Ramos (cell line): ENCODE measurements at regions not wholly inside any gene's neighbourhood (a gene's known extent, or its start where the extent isn't known, plus 50 kb on each side); places are given as distances from the start of the nearest gene placed in this dataset.

Experiments used
- in situ Hi-C: fragments of 300-500 bp; cut with MboI; formaldehyde crosslinking; loops from one replicate; pipeline ENCODE4 v1.14.3; 2022; ENCODE audit warnings: low sequenced_read_pairs; ENCODE audit not compliant: unreplicated experiment

DNA sequence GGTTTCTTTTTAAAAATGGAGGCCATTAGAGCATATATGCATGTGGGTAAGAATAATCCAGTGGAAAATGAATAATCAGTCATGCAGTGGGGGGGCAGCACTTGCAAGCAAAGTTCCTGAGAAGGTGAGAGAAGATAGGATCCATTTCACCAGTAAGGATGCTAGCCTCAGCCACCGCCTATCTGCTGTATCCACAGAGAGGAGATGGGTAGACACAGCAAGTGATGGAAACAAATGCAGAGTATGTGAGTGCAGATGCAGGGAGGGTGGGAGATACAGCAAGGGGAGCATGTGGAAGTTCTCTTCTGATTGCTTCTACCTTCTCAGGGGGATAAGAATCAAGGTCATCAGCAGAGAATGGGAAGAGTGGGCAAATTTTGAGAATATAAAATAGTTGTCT, 171.4 kb upstream of the PDE1C start:
- in situ Hi-C loops = no loop called here

DNA sequence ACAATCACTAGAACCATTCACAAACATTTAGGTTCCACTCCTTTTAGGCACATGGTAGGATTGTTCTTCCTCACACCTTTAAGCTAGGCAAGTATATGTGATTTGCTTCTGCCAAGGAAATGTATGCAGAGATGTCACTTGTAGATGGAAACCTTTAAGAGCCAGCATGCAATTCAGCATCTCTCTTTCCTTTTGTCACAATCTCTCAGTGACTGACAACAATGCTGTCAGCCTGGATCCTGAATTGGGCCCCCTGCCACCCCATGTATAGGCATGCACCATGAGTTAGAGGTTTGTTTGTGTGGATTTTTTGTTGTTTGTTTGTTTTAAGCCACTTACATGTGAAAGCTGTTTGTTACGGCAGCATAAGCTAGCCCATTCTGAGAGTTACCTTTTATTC, 169.6 kb upstream of the PDE1C start:
- in situ Hi-C loops = no loop called here

DNA sequence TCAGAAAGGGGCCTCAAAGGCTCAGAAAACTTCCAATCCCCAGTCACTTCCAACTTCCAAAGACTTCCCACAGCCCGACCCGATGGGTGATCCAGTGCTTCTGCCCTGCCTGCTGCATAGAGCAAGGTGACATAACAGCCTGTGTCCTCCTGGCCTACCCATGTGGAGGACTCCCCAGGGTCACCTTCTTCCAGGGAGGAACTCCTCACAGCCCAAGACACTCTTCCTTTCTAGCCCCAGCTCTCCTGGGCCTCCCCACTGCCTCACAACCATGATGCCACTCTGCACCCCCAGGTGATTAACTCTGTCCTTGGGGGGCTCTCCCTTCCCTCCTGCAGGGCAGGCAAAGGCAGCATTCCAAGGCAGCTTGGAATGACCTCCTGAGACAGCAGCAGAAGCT, 158.4 kb upstream of the PDE1C start:
- in situ Hi-C loops = no loop called here

DNA sequence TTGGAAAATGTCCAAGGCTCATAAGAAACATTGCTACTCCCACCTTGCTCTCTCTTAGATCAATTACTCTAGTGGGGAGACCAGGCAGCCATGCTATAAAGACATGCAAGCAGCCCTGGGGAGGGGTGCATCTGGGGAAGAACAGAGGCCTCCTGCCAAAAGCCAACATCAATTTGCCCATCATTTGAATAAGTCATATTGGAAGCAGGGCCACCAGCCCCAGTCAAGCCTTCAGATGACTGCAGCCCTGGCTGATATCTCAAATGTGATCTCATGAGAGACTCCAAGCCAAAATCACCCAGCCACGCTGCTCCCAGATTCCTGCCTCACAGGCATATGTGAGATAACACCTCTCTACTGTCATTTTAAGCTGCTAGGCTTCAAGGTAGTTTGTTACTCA, 157.5 kb upstream of the PDE1C start:
- in situ Hi-C loops = no loop called here

DNA sequence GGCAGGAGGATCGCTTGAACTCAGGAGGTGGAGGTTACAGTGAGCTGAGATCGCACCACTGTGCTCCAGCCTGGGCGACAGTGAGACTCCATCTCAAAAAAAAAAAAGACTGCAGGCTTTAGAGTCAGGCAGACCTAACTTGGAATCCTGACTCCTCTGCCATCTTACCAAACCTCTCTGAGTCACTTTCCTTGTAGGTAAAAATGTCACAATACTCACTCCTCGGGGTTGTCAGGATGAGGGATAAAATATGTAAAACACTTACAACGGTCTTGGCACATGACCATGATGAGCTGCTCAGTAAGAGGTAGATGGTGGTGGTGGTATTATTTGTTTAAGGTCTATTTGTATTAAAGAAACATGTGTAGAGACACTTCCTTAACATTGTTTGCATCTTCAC, 154.1 kb upstream of the PDE1C start:
- in situ Hi-C loops = no loop called here

DNA sequence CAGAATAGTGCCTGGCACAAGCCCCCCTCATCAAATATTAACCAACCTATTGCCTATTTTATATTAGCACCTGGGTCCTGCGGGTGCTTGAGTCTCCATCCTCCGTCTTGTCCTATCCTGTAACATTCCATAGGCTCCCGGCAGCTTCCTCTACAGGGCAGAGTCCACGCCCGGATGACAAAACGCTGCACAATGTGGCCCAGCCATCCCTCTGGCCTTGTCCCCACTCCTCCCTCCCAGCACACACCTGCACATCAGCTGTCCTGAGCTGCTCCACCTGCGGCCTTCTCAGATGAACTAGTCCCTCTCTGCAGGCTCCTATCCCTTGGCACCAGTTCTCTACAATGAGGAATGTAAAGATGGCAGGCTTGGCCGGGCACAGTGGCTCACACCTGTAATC, 153.5 kb upstream of the PDE1C start:
- in situ Hi-C loops = no loop called here

DNA sequence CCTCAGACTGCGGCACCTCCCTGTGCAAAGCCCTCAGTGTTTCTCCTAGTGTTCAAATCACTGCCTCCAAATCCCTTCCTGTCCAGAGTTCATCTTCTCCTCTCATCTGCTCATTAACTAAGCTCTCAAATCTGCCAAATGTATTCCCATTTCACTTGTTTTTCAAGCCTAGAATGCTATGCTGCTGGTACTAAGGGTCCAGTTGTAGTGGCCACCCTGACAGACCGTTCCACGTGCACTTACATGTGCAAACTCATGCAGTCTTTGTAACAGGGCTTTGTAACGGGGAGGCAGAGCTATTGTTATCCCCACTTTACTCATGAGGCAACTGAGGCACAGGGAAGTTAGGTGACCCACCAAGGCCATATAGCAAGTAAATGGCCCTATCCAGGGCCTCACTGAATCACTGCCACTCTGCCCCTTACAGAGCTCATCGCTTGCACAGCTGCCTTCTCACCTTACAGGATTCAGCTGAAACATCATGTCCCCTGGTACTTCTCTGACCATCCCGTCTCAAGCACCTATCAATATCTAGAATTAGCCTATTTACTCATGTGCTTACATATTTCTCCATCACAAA, 153.0 kb upstream of the PDE1C start:
- in situ Hi-C loops = no loop called here

DNA sequence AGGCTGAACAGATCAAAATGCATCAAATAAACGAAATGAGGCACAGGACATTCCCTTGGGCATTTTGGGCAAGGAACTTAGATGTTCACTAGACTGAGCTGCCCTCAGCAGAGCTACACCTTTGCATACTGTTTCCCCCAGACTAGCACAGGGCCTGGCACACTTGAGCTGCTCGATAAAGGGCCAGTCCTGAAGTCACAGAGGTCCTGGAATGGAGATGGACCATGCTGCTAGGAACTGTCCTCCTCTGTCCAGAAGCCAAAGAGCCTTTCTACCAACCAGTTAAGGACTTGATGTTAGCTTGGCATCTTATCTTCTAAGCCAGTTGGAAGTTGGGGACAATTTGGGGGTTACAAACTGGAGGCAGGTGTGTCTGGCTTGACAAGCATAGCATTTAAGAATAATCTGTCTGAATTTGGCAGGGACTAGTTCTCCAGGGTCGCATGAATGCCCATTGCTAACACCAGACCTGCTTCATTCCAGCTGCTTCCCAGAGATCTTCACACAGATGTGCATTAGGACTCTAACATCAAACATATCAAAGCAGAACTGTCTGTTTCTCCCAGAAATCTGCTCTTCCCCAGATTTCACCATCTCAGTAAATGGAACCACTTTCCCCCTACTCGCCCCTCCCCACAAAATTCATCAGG, 152.2 kb upstream of the PDE1C start:
- in situ Hi-C loops = no loop called here

DNA sequence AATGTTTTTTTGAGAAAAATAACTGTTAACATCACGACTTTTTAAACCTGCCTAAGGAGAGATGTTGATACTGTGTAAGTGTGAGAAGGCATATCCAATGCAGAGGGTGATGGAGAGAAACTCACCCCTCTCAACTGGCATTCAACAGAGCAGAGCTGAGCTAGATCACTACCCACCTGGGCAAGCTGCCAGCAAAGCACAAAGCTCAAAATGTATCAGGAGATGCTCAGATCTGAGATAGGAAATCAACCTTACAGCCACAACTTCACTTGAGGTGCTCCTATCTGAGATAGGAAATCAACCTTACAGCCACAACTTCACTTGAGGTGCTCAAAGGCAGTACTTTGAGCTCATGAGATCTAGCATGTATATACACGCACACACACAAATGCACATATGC, 151.5 kb upstream of the PDE1C start:
- in situ Hi-C loops = no loop called here

DNA sequence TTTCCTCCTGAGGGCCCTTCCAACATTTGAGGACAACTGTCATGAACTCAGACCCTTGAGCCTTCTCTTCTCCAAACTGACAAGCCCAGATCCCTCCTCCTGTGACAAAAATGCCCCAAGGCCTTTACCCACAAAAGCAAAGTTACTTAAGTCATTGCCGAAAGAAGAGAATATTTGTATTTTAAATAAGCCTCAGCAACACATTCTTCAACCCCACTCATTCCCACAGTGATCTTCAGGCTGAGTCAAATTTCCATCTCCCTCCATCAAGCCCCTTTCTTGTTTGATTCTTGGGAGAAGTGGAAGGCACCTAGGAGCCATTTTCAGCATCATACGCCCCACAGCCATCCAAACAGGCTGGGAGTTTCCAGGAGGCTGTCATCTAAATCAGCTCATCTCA, 150.8 kb upstream of the PDE1C start:
- in situ Hi-C loops = no loop called here

DNA sequence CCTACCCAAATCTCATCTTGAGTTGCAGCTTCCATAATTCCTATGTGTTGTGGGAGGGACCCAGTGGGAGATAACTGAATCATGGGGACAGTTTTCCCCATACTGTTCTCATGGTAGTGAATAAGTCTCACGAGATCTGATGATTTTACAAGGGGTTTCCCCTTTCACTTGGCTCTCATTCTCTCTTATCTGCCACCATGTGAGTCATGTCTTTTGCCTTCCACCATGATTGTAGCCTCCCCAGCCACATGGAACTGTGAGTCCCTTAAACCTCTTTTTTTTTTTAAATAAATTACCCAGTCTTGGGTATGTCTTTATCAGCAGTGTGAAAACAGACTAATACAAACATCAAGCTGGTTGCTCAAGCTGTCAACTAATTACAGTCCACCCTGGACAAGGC, 149.6 kb upstream of the PDE1C start:
- in situ Hi-C loops = loop anchor here (10.0 kb wide), 1 partner anchor 265 kb away; no protein-coding TSS in a partner anchor

DNA sequence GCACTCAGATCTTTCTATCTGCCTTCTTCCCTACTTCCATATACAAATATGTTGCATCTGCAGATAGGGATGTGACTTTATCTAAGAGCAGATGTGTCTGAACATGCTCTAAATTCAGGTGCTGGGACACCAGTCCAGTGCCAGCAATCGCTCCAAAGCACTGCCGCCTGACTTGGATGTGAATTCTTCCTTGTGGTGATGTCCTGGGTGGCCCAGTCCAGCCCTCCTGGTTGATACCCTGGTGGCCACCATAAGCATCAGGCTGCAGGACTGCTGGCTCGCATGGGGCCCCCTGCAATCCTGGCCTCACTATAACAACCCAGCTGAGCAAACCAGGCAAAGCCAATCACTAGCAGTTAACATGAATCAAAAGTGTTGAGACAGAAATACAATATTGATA, 149.2 kb upstream of the PDE1C start:
- in situ Hi-C loops = loop anchor here (10.0 kb wide), 1 partner anchor 265 kb away; no protein-coding TSS in a partner anchor

DNA sequence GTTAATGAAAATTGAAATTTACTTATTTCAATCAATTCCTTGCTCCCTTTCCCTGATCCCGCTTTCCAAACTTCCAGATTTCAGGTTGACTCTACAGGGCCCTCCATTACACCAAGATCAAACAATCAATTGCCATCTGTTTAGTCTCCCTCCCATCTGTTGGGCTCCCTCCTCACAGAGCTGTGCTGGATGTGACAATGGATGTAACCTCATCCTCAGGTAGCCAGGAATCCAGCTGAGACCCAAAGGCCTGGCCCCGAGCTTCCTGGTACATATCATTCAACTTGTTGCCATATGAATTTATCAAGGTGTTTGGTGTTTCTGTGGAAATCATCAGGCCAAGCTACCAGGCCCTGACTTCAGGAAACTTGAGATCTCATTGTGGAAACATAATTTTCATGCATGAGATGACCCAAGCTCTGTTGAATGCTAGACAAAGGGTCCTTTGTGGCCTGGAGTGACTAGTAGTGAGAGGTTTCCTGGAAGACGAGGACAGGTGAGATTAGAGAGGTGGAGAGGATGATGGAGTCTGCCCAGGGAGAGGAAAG, 148.6 kb upstream of the PDE1C start:
- in situ Hi-C loops = loop anchor here (10.0 kb wide), 1 partner anchor 266 kb away; no protein-coding TSS in a partner anchor

DNA sequence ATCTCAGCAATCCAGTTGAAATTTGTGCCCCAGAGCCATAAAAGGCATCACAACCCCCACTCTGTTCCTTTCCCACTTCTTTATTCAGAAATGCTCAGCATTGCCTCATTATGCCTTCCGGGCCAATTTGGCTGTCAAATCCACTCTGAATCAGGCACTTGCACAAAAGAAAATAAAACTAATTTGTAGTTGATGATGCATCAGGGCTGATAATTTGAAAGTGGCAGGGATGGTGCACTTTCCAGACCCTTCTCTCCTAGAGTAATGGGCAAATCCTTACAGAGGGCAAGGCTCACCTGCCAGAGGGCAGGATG, 147.9 kb upstream of the PDE1C start:
- in situ Hi-C loops = loop anchor here (10.0 kb wide), 1 partner anchor 267 kb away; no protein-coding TSS in a partner anchor

DNA sequence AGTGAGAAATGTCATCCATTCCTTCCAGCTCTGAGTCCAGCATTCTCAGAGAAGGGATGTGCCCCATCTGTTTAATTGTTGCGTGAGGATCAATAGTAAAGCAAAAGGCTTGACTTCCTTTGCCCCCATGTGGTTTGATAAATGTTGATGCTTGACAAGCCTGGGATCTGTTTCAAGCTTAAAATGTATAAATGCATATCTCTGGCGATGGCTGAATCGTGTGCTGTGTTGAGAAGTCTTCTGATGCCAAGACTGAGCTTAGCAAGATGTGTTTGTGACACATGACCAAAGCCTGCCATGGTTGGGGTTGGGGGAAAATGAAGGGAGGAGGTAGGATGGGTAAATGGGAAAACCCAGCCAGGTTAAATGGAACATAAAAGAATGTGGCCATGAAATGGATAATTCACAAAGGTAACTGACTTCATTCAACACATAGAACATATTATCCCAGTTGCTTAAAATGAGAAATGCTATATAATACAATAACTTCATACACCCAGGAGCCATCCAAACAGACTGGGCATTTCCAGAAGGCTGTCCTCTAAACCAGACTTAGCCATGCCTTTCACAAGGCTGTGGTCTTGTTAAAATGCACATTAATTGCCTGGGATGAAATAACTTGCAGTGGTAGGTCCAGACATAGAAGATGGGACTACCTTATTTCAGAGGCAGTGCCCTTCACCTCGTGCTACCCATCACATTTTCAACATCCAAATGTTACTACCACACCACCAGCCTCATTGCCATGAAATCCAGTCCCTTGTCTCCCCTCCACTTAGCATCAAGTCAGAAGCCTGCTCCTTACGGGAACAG, 147.3 kb upstream of the PDE1C start:
- in situ Hi-C loops = loop anchor here (10.0 kb wide), 1 partner anchor 267 kb away; no protein-coding TSS in a partner anchor

DNA sequence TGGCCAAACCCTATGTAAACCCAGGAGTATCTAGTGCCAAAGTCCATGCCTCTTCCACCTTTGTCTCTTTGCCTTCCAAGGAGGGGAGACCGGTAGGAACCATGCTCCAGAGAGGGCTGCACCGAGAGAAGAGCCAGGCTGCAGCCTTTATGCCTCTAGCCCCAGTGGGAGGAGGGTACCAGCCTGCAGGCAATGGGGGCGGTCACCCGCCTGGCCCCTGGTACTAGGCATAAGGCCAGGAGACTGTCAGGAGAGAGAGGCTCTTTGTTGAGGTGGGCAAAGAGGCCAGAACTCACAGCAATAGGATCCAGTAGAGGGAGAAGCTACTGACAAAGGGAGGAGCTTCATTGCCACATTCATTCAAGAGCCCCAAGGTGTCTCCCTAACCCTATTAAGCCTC, 146.6 kb upstream of the PDE1C start:
- in situ Hi-C loops = loop anchor here (10.0 kb wide), 1 partner anchor 268 kb away; no protein-coding TSS in a partner anchor

DNA sequence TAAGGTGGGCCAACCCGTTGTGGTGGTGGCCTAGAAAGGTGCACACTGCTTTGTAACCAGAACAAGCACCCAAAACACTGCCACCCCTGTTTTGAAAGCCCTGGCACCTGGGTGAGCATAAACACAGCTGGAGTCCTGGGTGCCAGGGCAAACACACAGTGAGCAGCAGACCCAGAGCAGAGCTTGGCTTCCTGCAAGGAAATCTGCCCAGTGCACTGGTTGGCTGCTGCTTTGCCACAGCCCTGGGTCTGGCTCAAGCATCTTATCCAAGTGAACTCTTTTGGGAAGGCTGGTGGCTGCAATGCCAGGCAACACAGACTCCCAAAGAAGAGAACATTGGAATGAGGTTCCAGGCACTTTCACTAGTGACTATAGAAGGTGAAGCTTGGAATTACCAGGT, 145.5 kb upstream of the PDE1C start:
- in situ Hi-C loops = loop anchor here (10.0 kb wide), 1 partner anchor 269 kb away; no protein-coding TSS in a partner anchor

DNA sequence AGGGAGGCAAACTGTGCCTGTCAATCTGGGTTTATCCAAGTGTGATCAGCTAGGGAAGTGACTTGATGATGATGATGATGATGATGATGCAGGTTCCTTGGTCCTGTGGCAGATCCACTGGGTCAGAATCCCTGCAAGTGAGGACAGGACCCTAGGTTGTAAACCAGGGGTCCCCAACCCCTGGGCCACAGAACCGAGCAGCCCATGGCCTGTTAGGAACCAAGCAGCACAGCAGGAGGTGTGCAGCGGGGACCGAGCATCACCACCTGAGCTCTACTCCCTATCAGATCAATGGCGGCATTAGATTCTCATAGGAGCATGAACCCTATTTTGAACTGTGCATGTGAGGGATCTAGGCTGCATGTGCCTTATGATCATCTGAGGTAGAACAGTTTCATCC, 144.7 kb upstream of the PDE1C start:
- in situ Hi-C loops = loop anchor here (10.0 kb wide), 1 partner anchor 270 kb away; no protein-coding TSS in a partner anchor

DNA sequence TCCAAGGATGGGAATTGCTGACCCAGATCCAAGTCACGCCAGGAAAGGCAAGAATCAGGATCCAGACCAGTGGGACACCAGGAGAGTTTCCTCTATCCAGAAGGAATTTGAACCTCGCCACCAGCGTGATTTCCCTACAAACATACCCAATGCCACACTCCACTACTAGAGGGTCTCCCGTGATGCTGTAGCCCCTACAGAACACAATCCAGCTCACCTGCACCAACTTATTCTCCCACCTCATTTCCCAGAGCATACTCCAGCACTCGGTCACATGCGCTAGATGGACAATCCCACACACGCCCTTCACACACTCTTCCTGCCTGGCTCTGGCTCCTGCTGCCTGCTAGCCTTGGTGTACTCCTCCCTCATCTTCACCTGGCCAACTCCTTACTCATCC, 142.1 kb upstream of the PDE1C start:
- in situ Hi-C loops = loop anchor here (10.0 kb wide), 1 partner anchor 272 kb away; no protein-coding TSS in a partner anchor

DNA sequence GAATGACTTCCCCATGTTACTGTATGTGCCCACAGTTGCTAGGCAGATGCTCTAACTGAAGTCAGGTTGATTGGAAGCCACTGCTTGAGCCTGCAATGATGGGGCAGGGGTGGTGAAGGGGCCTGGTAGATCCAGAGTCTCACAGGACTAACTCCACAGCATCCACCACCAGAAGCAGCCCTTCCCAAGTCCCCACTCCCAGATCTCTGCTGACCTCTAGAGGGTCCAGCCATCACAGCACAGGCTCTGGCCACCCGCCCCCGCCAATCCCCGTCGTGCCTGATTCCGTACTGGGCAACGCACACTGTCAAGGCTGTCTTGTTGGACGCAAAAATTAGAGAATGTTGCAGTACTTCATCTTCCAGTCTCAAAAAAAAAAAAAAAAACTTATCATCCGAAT, 136.8 kb upstream of the PDE1C start:
- in situ Hi-C loops = no loop called here

DNA sequence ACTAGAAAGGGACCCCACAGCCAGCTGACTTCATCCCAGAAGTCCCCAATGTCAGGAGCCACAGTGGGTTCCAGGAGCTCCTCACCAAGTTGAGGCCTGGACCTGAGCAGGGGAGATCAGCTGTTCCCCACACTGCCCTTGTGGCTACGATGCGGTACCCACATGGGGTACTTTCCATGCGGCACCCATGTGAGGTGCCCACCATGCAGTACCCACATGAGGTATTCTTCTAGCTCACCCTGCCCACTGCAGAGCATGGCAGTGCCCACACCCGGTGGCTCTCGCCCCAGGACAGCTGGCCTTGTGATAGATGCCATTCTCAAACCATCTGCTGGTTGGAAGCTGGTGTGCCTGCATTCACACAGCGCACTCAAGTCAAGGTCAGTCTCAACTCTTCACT, 136.3 kb upstream of the PDE1C start:
- in situ Hi-C loops = no loop called here
